ENCODE measurements at regions not wholly inside any gene's neighbourhood (a gene's known extent, or its start where the extent isn't known, plus 50 kb on each side); places are given as distances from the start of the nearest gene placed in this dataset.

GRCh38 chr5:166068547-166069335 lies 2222.7 kb upstream of the WWC1 start:
- no peak for DNase-seq (ENCODE audit: low spot score)
- TF ChIP-seq, protein P1, sequence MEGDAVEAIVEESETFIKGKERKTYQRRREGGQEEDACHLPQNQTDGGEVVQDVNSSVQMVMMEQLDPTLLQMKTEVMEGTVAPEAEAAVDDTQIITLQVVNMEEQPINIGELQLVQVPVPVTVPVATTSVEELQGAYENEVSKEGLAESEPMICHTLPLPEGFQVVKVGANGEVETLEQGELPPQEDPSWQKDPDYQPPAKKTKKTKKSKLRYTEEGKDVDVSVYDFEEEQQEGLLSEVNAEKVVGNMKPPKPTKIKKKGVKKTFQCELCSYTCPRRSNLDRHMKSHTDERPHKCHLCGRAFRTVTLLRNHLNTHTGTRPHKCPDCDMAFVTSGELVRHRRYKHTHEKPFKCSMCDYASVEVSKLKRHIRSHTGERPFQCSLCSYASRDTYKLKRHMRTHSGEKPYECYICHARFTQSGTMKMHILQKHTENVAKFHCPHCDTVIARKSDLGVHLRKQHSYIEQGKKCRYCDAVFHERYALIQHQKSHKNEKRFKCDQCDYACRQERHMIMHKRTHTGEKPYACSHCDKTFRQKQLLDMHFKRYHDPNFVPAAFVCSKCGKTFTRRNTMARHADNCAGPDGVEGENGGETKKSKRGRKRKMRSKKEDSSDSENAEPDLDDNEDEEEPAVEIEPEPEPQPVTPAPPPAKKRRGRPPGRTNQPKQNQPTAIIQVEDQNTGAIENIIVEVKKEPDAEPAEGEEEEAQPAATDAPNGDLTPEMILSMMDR (IDR thresholded peaks at IDR 0.05; ENCODE audit: extremely low read depth, insufficient read depth, missing control alignments): no peak
- in situ Hi-C loops (cut with MboI; ENCODE audit: low pct_unique_long_range_greater_than_20kb, low sequenced_read_pairs, unreplicated experiment): no loop called here

DNA sequence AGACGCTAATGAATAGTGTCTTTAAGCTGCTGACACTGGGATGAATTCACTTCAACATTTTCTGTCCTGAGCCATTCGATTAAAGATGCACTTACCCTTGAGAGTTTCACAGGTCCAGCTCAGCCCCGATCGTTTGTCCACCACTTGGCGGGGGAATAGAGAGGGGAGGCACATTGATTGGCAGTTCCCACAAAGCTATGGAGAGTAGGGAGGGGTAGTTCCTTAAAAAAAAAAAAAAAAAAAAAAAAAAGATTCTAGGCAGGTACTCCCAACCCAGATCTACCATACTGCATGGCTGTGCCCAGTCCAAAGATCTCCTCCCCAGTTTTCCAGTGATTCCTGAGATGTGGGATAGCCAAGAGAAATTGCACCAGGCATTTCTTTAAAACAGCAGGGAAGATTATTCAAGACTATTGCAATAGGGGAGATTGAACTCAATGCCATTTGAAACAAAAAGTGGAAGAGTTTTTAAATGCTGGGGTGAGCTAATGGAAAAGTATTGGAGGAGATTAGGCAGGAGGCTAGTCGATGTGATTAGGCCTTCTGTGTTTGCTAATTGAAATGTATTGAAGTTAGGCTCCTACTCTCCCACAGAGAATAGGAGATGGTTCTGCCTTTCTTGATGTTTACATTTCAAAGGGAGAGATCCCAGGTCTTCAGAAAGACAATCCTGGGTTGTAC lies 2217.4 kb upstream of the WWC1 start:
- no peak for DNase-seq (ENCODE audit: low spot score)
- TF ChIP-seq, protein P1 (IDR thresholded peaks at IDR 0.05; ENCODE audit: extremely low read depth, insufficient read depth, missing control alignments): no peak
- in situ Hi-C loops (cut with MboI; ENCODE audit: low pct_unique_long_range_greater_than_20kb, low sequenced_read_pairs, unreplicated experiment): no loop called here

DNA sequence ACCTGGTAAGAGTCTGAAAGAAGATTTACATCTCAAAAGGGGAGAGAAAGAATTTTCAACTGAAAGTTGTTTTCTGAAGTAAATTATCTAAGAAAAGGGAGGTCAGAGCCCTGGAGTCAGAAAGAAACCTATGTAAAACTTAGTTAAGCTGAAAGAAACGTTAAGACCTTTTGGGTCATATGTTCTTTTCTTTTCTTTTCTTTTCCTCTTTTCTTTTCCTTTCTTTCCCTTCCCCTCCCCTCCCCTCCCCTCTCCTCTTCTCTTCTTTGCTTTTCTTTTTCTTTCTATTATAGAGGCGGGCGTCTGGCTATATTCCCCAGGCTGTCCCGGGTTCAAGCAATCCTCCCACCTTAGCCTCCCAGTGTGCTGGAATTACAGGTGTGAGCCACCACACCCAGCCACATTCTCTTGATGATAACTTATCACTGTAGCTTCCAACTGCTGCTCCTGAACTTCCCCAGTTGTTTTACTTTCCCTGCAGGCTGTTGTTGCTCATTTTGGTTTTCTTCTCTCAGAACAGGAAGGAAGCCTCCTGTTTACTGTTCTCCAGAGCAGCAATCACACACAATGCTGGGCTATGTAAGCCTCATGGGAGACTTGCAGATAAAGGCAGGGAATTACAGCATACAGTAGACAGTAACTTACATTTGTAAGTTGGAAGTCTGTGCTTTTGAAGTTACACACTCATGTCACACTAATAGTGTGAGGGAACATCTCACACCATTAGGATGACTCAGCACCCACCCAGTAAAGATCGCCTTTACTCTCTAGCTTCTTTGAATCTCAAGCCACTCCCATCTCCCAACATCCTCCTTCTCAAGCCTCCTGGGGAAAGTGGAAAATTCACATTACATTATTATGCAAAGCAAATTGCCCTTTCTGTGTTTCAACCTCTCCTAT lies 2216.6 kb upstream of the WWC1 start:
- in situ Hi-C loops (cut with MboI; ENCODE audit: low pct_unique_long_range_greater_than_20kb, low sequenced_read_pairs, unreplicated experiment): no loop called here
- TF ChIP-seq, protein P1 (IDR thresholded peaks at IDR 0.05; ENCODE audit: extremely low read depth, insufficient read depth, missing control alignments): no peak
- DNase-seq (ENCODE audit: low spot score): no peak

GRCh38 chr5:166083183-166083959 lies 2208.1 kb upstream of the WWC1 start:
- TF ChIP-seq, protein P1 (IDR thresholded peaks at IDR 0.05; ENCODE audit: extremely low read depth, insufficient read depth, missing control alignments): no peak
- DNase-seq (ENCODE audit: low spot score): no peak
- in situ Hi-C loops (cut with MboI; ENCODE audit: low pct_unique_long_range_greater_than_20kb, low sequenced_read_pairs, unreplicated experiment): no loop called here

- TF ChIP-seq, protein P1 (IDR thresholded peaks at IDR 0.05; ENCODE audit: extremely low read depth, insufficient read depth, missing control alignments): no peak
- no peak for DNase-seq (ENCODE audit: low spot score)
- in situ Hi-C loops (cut with MboI; ENCODE audit: low pct_unique_long_range_greater_than_20kb, low sequenced_read_pairs, unreplicated experiment): no loop called here
These were observed 2204.9 kb upstream of the WWC1 start for GRCh38 chr5:166086568-166086967.
